ENCODE measurements at regions not wholly inside any gene's neighbourhood (a gene's known extent, or its start where the extent isn't known, plus 50 kb on each side); places are given as distances from the start of the nearest gene placed in this dataset.
"Not testable (repeated sequence)": the region's sequence is repeated elsewhere in the genome, so short reads cannot be mapped to it uniquely, and the experiment has no call there.

- no peak for DNase-seq
These were observed 72.6 kb upstream of the VWC2 start for GRCh38 chr7:49700841-49701240.

GRCh38 chr7:49702099-49702498 lies 71.3 kb upstream of the VWC2 start:
- no peak for DNase-seq

GRCh38 chr7:49703337-49703736 lies 70.1 kb upstream of the VWC2 start:
- no peak for DNase-seq

GRCh38 chr7:49703881-49704280 lies 69.6 kb upstream of the VWC2 start:
- no peak for DNase-seq

GRCh38 chr7:49706106-49706505 lies 67.3 kb upstream of the VWC2 start:
- DNase-seq: no peak

- DNase-seq: no peak
These were observed 65.5 kb upstream of the VWC2 start for GRCh38 chr7:49707891-49708290.

- DNase-seq: no peak
These were observed 64.8 kb upstream of the VWC2 start for GRCh38 chr7:49708590-49708989.

- not testable (repeated sequence) for DNase-seq
These were observed 62.2 kb upstream of the VWC2 start for GRCh38 chr7:49711072-49711723.

GRCh38 chr7:49714182-49714581 lies 59.3 kb upstream of the VWC2 start:
- DNase-seq: no peak

GRCh38 chr7:49715486-49715885 lies 58.0 kb upstream of the VWC2 start:
- no peak for DNase-seq

- no peak for DNase-seq
These were observed 55.9 kb upstream of the VWC2 start for GRCh38 chr7:49717547-49717946.

GRCh38 chr7:49718760-49719159 lies 54.7 kb upstream of the VWC2 start:
- DNase-seq: no peak

GRCh38 chr7:49721441-49721840 lies 52.0 kb upstream of the VWC2 start:
- no peak for DNase-seq

All from NCI-H1105 (cell line).